ENCODE measurements at regions not wholly inside any gene's neighbourhood (a gene's known extent, or its start where the extent isn't known, plus 50 kb on each side); places are given as distances from the start of the nearest gene placed in this dataset.

DNA sequence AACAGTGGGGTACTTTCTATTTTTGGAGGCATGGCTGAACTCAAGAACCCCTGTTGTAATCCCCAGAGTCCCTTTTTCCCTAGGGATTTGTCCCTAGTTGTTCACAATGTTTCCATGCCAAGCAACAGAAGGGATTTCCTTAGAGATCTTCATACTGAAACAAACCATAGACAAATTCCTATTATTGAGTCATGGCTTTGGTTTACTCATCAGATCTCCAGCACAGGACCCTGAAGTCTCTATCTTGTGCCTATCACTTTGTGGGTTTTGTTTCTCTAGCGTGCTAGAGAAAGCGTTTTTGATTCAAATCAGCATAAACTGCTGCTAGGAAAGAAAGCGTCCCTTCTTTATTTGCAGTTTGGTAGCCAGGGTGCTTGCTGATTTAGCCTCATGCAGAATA lies 165.0 kb downstream of the BAMBI start:
- TF ChIP-seq, protein P1, sequence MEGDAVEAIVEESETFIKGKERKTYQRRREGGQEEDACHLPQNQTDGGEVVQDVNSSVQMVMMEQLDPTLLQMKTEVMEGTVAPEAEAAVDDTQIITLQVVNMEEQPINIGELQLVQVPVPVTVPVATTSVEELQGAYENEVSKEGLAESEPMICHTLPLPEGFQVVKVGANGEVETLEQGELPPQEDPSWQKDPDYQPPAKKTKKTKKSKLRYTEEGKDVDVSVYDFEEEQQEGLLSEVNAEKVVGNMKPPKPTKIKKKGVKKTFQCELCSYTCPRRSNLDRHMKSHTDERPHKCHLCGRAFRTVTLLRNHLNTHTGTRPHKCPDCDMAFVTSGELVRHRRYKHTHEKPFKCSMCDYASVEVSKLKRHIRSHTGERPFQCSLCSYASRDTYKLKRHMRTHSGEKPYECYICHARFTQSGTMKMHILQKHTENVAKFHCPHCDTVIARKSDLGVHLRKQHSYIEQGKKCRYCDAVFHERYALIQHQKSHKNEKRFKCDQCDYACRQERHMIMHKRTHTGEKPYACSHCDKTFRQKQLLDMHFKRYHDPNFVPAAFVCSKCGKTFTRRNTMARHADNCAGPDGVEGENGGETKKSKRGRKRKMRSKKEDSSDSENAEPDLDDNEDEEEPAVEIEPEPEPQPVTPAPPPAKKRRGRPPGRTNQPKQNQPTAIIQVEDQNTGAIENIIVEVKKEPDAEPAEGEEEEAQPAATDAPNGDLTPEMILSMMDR (conservative IDR thresholded peaks at IDR 0.05): no peak
- TF ChIP-seq ZFX (IDR thresholded peaks at IDR 0.05): no peak
